ENCODE measurements at regions not wholly inside any gene's neighbourhood (a gene's known extent, or its start where the extent isn't known, plus 50 kb on each side); places are given as distances from the start of the nearest gene placed in this dataset.

- Histone ChIP-seq H3K27ac (replicated peaks) (no peak overlapping the region), H3K4me1 (peaks cover 7% of the 10 kb centered on the region), H3K36me3 (no peaks in the 10 kb centered on the region), H3K27me3 (ENCODE audit: low read depth) (peaks cover 13% of the 10 kb centered on the region), H3K9me3 (replicated peaks) (no peaks in the 10 kb centered on the region), H3K4me3 (no peak overlapping the region)
- no peak for DNase-seq
- TF ChIP-seq CTCF (IDR thresholded peaks at IDR 0.05; ENCODE audit: borderline replicate concordance): no peak
- intact Hi-C loops (cut with micrococcal nuclease): no loop called here
Observed at GRCh38 chr3:72095521-72095920, 310.6 kb upstream of the PROK2 start.

- Histone ChIP-seq H3K27me3 (ENCODE audit: low read depth) (peaks cover 12% of the 10 kb centered on the region), H3K4me1 (no peaks in the 10 kb centered on the region), H3K9me3 (replicated peaks) (no peaks in the 10 kb centered on the region), H3K27ac (replicated peaks) (no peak overlapping the region), H3K4me3 (no peak overlapping the region), H3K36me3 (no peaks in the 10 kb centered on the region)
- DNase-seq: no peak
- intact Hi-C loops (cut with micrococcal nuclease): no loop called here
- no peak for TF ChIP-seq CTCF (IDR thresholded peaks at IDR 0.05; ENCODE audit: borderline replicate concordance)
Observed at GRCh38 chr3:72093992-72094334, 309.0 kb upstream of the PROK2 start.

- no peak overlapping the region for H3K27ac ChIP-seq (replicated peaks)
- H3K36me3 ChIP-seq: no peaks in the 10 kb centered on the region
- DNase-seq: no peak
- no peak for TF ChIP-seq CTCF (IDR thresholded peaks at IDR 0.05; ENCODE audit: borderline replicate concordance)
- no peaks in the 10 kb centered on the region for H3K4me1 ChIP-seq
- peaks cover 12% of the 10 kb centered on the region for H3K27me3 ChIP-seq (ENCODE audit: low read depth)
- no peaks in the 10 kb centered on the region for H3K9me3 ChIP-seq (replicated peaks)
- intact Hi-C loops (cut with micrococcal nuclease): no loop called here
- no peak overlapping the region for H3K4me3 ChIP-seq
Observed at GRCh38 chr3:72093270-72093991, 308.5 kb upstream of the PROK2 start.

- Histone ChIP-seq H3K36me3 (no peaks in the 10 kb centered on the region), H3K4me1 (no peaks in the 10 kb centered on the region), H3K9me3 (replicated peaks) (no peaks in the 10 kb centered on the region), H3K4me3 (no peak overlapping the region), H3K27me3 (ENCODE audit: low read depth) (peaks cover 12% of the 10 kb centered on the region), H3K27ac (replicated peaks) (no peak overlapping the region)
- DNase-seq: no peak
- intact Hi-C loops (cut with micrococcal nuclease): no loop called here
- TF ChIP-seq CTCF (IDR thresholded peaks at IDR 0.05; ENCODE audit: borderline replicate concordance): no peak
Observed at GRCh38 chr3:72092778-72093177, 307.8 kb upstream of the PROK2 start.

GRCh38 chr3:72088486-72089025, 303.6 kb upstream of the PROK2 start:
- Histone ChIP-seq H3K27me3 (ENCODE audit: low read depth) (peaks cover 5% of the 10 kb centered on the region), H3K9me3 (replicated peaks) (no peaks in the 10 kb centered on the region), H3K36me3 (no peaks in the 10 kb centered on the region), H3K4me1 (no peaks in the 10 kb centered on the region), H3K4me3 (no peak overlapping the region), H3K27ac (replicated peaks) (no peak overlapping the region)
- no peak for DNase-seq
- intact Hi-C loops (cut with micrococcal nuclease): no loop called here
- no peak for TF ChIP-seq CTCF (IDR thresholded peaks at IDR 0.05; ENCODE audit: borderline replicate concordance)
